ENCODE measurements at regions not wholly inside any gene's neighbourhood (a gene's known extent, or its start where the extent isn't known, plus 50 kb on each side); places are given as distances from the start of the nearest gene placed in this dataset.

GRCh38 chr10:131424836-131425491, 113.4 kb upstream of the TCERG1L start:
- DNase-seq (ENCODE audit: low read depth in 2 of 2) = no peak

DNA sequence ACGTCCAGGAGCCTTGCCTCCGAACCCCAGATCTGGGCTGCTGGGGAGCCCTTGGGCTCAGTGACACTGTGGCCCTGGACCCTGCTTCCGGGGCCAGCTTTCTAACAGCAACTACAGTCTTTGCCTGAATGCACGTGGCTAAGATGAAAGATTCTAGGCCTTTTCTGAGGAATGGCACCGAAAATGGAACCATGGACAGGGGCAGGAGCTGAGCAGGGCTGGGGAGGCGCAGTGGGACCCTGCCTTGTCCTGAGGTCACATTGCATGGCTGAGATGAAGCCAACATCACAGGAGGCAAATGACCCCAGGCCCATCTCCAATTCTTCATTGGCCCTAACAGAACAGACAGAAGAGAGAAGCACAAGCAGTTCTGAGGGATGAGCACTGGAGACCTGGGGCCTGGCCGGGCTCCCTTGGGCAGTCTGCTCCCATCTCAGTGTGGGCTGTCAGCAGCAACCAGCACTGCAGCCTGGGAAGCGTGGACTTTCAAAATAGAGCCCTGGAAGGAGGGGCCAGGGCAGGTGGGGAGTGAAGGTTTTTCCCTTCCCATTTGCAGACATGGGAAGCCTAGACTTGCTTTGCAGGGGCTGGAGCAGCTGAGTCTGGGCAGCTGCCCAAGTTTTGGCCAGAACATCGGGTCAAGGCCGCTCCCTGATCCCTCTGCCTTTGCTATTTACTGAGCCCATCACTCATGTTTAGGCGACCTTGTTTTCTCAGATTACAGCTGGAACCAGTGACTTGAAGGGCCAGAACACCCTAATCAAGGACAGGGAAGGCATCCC, 114.4 kb upstream of the TCERG1L start:
- DNase-seq (ENCODE audit: low read depth in 2 of 2) = no peak

DNA sequence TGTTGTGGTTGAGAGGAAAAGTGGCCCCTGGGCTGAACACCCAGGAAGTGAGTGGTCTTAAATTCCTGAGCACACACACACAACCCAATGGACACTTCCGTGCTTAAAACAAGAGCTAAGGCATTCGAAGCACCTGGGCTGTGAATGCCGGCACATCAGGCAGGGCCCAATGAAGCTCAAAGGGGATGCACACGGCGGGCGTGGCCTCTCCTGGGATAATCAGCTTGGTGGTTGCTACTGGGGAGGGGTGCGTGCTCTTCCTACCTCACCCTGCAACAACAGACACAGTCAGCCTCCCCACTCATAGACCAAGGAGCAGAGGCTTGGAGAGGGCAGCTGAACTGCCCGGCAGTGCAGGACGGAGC, 115.0 kb upstream of the TCERG1L start:
- no peak for DNase-seq (ENCODE audit: low read depth in 2 of 2)

- DNase-seq (ENCODE audit: low read depth in 2 of 2) = no peak
Observed at GRCh38 chr10:131427281-131427680, 115.8 kb upstream of the TCERG1L start.

- no peak for DNase-seq (ENCODE audit: low read depth in 2 of 2)
Observed at GRCh38 chr10:131427901-131428300, 116.4 kb upstream of the TCERG1L start.

DNA sequence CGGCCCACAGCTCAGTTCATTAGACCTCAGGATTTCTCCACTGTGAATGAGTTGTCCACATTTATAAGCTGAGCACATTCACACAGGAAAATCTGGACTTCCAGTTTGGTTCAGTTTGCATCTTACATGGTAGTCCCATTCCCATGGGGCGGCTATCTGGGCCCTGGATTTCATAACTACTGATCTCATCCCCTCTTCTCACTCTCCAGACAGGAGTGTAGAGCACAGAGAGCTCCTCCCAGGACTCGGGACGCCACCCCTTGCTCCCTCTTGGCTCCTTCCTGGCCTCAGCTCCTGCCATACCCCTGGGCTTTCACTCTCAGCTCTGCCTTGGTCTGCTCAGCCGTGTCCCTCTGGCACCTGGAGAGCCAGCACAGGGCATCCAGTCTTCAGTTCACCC, 117.6 kb upstream of the TCERG1L start:
- no peak for DNase-seq (ENCODE audit: low read depth in 2 of 2)

GRCh38 chr10:131429942-131430341, 118.4 kb upstream of the TCERG1L start:
- no peak for DNase-seq (ENCODE audit: low read depth in 2 of 2)

DNA sequence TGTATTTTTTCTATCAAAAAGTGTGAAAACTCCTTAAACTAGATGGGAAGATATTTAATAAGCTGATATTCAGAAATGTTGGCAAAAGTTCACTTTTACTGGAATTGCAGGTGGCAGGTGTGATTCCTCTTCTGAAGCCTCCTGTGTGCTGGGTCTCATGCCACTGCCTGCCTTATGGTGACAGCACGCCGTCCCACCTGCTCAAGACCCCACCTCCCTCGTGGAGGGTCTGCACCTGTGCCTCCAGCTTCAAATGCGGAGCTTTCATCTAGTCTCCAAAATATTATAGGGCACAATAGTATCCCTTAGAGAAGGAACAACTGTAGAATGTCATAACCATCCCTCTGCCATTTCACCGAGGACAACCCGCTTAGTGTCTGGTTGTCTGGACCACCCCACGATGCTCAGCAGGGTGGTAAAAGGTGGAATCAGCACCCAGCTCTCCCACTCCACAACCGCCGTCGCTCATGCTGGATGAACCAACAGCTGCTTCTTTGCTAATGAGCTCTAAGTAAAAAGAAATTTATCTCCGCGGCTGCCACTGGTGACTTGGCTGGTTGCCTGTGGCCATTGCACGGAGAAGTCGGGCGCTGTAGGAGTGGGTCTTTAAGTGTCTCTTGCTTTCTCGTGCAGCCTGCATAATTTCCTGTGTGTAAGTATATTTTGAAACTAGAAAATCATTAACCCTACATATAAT, 119.3 kb upstream of the TCERG1L start:
- DNase-seq (ENCODE audit: low read depth in 2 of 2) = no peak

GRCh38 chr10:131431533-131431932, 120.0 kb upstream of the TCERG1L start:
- no peak for DNase-seq (ENCODE audit: low read depth in 2 of 2)

DNA sequence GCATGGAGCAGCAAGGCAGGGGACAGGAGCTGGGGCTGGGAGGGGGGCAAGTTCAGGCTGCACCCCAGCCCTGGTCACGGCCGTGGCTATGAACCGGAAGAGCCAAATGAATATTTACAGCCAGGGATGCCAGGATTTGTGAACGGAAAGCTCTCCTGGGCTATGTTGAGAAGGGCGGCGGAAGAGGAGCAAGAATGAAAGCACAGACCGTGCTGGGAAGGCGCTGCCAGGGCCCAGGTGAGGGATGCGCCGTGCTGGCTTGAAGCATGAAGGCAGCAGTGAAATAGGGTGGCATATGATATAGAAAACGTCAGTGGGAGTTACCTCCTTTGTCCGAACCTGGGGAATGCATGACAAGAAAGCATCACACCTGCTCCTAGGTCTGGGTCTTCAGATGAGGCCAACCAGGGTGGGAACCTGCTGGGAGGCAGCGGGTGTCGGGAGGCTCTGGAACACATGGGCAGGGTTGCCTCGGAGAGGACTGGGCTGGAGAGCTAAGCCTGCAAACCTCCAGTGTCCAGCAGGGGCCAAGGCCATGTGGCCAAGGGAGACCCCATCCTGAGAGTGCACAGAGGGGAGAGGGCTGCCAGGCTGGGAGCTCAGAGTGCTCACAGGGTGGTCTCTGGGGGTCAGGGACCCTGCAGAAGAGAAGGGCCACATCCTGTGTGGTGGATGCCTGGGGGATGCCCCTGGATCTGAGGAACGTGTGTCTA, 120.6 kb upstream of the TCERG1L start:
- DNase-seq (ENCODE audit: low read depth in 2 of 2) = no peak

- no peak for DNase-seq (ENCODE audit: low read depth in 2 of 2)
Observed at GRCh38 chr10:131433568-131433967, 122.0 kb upstream of the TCERG1L start.

GRCh38 chr10:131435232-131435631, 123.7 kb upstream of the TCERG1L start:
- DNase-seq (ENCODE audit: low read depth in 2 of 2) = no peak

DNA sequence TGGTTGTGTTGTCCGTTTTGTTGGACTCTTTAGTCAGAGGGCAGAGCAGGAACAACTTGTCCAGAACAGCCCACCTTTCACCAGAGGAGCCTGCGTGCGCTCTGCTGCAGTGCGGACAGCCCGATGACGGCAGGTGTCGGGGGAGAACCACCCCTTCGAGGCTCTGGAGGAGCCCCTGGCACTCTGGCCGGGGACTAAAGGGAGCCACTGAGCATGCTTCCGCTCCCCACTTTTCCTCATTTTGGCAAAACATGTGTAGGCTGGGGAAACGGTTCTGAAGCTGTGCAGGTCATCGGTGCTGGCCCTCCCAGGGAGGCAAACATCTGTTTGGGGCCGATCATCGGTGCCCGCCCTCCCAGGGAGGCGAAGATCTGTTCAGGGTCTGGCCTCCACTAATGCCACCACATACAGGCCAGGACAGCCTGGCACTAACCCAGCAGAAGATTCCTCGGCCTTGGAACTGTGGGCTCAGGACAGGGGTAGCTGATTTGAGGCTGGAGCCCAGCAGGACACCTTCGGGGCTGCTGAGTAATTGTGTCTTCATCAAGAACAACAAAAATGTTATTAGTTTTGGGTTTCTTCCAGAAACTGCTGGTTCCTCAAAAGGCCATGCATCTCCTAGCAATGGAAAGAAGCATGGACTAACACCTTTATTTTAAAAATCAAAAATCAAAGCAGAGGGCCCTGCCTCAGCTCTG, 124.4 kb upstream of the TCERG1L start:
- DNase-seq (ENCODE audit: low read depth in 2 of 2) = no peak

DNA sequence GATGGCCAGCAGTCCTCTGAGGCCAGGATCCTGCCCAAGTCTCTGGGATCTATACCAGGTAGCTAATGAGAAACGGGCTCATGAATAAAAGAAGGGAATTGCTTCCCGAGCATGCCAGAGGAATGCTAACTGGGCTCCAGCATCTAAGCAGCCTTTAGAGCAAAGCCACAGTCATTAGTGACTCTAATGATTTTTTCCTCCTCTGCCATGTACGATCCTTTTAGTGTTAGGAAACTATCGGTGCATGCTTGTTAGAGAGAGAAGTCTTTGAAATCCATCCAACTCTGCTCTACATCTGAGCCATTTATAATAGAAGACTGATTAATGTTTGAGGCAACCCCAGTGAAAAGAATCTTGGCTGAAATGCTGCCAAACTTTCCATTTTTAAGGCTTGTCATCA, 124.9 kb upstream of the TCERG1L start:
- no peak for DNase-seq (ENCODE audit: low read depth in 2 of 2)

GRCh38 chr10:131437556-131438475, 126.3 kb upstream of the TCERG1L start:
- no peak for DNase-seq (ENCODE audit: low read depth in 2 of 2)

DNA sequence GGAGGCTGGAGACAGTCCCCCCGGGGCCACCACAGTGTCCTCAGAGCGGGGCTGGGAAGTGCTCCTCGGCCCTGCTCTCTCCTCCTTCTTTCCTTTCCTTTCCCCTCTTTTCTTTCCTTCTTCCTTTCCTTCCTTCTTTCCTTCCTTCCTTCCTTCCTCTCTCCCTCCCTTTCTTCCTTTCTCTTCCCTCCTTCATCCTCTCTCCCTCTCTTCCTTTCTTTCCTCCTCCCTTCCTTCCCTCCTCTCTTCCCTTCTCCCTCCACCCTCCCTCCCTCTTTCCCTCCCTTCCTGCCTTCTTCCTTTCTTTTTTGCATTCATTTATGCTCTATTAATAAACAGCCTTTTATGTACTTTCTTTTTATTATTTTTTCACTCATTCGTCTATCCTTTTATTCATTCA, 127.1 kb upstream of the TCERG1L start:
- DNase-seq (ENCODE audit: low read depth in 2 of 2) = no peak

DNA sequence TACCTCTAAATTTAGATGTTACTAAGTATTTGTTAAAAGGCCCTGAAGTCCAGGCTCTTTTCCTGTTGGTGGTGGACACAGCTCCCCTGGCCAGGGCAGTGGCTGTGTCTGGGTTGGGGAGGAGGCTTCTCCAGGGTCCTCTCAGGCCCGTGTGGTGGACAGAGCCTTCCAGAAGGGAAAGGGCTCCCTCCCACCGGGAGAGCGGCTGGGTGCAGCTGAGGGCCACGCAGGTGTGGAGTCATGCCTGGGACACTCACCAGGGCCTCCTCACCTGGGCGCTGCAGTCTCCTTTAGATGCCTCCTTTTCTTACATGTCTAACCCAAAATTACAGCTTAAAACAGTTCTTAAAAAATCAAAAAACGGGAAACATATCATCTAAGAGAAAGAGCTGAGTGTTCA, 128.2 kb upstream of the TCERG1L start:
- no peak for DNase-seq (ENCODE audit: low read depth in 2 of 2)

GRCh38 chr10:131440405-131441360, 129.2 kb upstream of the TCERG1L start:
- DNase-seq (ENCODE audit: low read depth in 2 of 2) = no peak

- DNase-seq (ENCODE audit: low read depth in 2 of 2) = no peak
Observed at GRCh38 chr10:131442271-131442670, 130.8 kb upstream of the TCERG1L start.
